B cell (primary cell): ENCODE measurements at regions not wholly inside any gene's neighbourhood (a gene's known extent, or its start where the extent isn't known, plus 50 kb on each side); places are given as distances from the start of the nearest gene placed in this dataset.

Source experiments
- EZH2 ChIP-seq: IDR thresholded peaks from 2 replicates; pipeline ENCODE4 v1.6.1; 2012; ENCODE audit warnings: borderline replicate concordance, low read depth, mild to moderate bottlenecking, moderate library complexity, low read length; ENCODE audit not compliant: insufficient read depth, poor library complexity, severe bottlenecking
- TF ChIP-seq, protein P1 (sequence below): fragments of 200-600 bp; IDR thresholded peaks from one replicate; pipeline ENCODE4 v1.8.0; 2022; ENCODE audit warnings: antibody characterized with exemption, mild to moderate bottlenecking

DNA sequence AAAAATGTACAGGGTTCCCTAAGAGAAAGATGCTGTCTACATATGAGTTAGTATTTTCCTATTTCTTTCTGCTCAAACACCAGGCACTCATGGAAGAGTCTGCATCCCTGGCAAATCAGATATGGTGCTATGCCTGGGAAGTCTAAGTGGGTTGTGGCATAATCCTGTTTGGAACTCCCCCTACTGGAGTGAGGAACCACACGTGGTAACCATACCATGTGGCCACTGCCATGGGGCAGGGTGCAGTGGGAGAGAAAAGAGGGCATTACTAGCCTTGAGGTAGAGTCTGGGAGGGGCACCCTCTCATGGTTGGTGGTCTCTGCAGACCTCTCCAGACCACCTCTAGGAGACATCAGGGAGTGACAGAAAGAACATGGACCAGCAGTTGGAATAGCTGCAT is 257.9 kb upstream of the ATP5MC3 start:
- no peak for TF ChIP-seq EZH2
- TF ChIP-seq, protein P1, sequence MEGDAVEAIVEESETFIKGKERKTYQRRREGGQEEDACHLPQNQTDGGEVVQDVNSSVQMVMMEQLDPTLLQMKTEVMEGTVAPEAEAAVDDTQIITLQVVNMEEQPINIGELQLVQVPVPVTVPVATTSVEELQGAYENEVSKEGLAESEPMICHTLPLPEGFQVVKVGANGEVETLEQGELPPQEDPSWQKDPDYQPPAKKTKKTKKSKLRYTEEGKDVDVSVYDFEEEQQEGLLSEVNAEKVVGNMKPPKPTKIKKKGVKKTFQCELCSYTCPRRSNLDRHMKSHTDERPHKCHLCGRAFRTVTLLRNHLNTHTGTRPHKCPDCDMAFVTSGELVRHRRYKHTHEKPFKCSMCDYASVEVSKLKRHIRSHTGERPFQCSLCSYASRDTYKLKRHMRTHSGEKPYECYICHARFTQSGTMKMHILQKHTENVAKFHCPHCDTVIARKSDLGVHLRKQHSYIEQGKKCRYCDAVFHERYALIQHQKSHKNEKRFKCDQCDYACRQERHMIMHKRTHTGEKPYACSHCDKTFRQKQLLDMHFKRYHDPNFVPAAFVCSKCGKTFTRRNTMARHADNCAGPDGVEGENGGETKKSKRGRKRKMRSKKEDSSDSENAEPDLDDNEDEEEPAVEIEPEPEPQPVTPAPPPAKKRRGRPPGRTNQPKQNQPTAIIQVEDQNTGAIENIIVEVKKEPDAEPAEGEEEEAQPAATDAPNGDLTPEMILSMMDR = no peak
